GM12878 (cell line): ENCODE measurements at regions not wholly inside any gene's neighbourhood (a gene's known extent, or its start where the extent isn't known, plus 50 kb on each side); places are given as distances from the start of the nearest gene placed in this dataset.
"Not testable (repeated sequence)": the region's sequence is repeated elsewhere in the genome, so short reads cannot be mapped to it uniquely, and the experiment has no call there.

Experiments
- BHLHE40 ChIP-seq, 2 experiments: fragments of 450-650 bp in 1 of 2; IDR thresholded peaks; 2 replicates each; pipeline ENCODE4 v1.6.1; 2011 to 2017; ENCODE audit warnings: low read depth in 2 of 2, borderline replicate concordance in 1 of 2, improper control_type of control experiment in 1 of 2, low read length in 1 of 2, mild to moderate bottlenecking in 1 of 2
- BRCA1 ChIP-seq: IDR thresholded peaks from 2 replicates; pipeline ENCODE4 v1.6.1; 2011; ENCODE audit warnings: low read depth, low read length, improper control_type of control experiment
- CBFB ChIP-seq: IDR thresholded peaks from 2 replicates; pipeline ENCODE4 v1.6.1; 2016; ENCODE audit warnings: antibody characterized with exemption, low read depth
- ESRRA ChIP-seq: IDR thresholded peaks from 2 replicates; pipeline ENCODE4 v1.6.1; 2012; ENCODE audit warnings: mild to moderate bottlenecking, low read length, improper control_type of control experiment
- ETV6 ChIP-seq, 2 experiments: fragments of 450-650 bp in 1 of 2; IDR thresholded peaks in 1 of 2; conservative IDR thresholded peaks in 1 of 2; 2 replicates each; pipeline ENCODE4 v1.6.1; 2014; ENCODE audit warnings: antibody characterized with exemption in 1 of 2, borderline replicate concordance in 1 of 2, low read depth in 1 of 2, mild to moderate bottlenecking in 1 of 2, moderate library complexity in 1 of 2
- KLF5 ChIP-seq: fragments of 450-650 bp; IDR thresholded peaks from 2 replicates; pipeline ENCODE4 v1.6.1; 2014; ENCODE audit warnings: mild to moderate bottlenecking; ENCODE audit not compliant: partially characterized antibody
- MYC ChIP-seq: IDR thresholded peaks from 2 replicates; pipeline ENCODE4 v1.6.1; 2011; ENCODE audit warnings: mild to moderate bottlenecking, low read length, moderate library complexity, inconsistent platforms; ENCODE audit not compliant: insufficient read depth, insufficient replicate concordance, insufficient read length, severe bottlenecking
- SIN3A ChIP-seq: IDR thresholded peaks from 2 replicates; pipeline ENCODE4 v1.6.1; 2012; ENCODE audit warnings: low read depth, low read length, improper control_type of control experiment
- SREBF2 ChIP-seq: IDR thresholded peaks from 2 replicates; pipeline ENCODE4 v1.6.1; 2012; ENCODE audit warnings: mild to moderate bottlenecking, low read length
- SRF ChIP-seq, 2 experiments: IDR thresholded peaks; 2 replicates each; pipeline ENCODE4 v1.6.1; 2011; ENCODE audit warnings: low read depth in 2 of 2, low read length in 2 of 2, mild to moderate bottlenecking in 1 of 2, moderate library complexity in 1 of 2
- TCF12 ChIP-seq: IDR thresholded peaks from 2 replicates; pipeline ENCODE4 v1.6.1; 2011; ENCODE audit warnings: low read depth, mild to moderate bottlenecking, low read length
- TF ChIP-seq, protein P1 (sequence below), 3 experiments: IDR thresholded peaks in 2 of 3; conservative IDR thresholded peaks in 1 of 3; 2 replicates each; pipeline ENCODE4 v1.5.1; 2011; ENCODE audit warnings: low read depth in 3 of 3, low read length in 3 of 3, mild to moderate bottlenecking in 3 of 3, control low read depth in 2 of 3, moderate library complexity in 2 of 3, inconsistent platforms in 1 of 3, mixed read lengths in 1 of 3; ENCODE audit not compliant: control insufficient read depth in 2 of 3, insufficient read depth in 1 of 3; ENCODE audit errors: extremely low read depth in 1 of 3
- TF ChIP-seq, protein P2 (sequence below): IDR thresholded peaks from 2 replicates; pipeline ENCODE4 v1.6.1; 2012; ENCODE audit warnings: mild to moderate bottlenecking, low read depth, low read length

- TF ChIP-seq, protein P1, sequence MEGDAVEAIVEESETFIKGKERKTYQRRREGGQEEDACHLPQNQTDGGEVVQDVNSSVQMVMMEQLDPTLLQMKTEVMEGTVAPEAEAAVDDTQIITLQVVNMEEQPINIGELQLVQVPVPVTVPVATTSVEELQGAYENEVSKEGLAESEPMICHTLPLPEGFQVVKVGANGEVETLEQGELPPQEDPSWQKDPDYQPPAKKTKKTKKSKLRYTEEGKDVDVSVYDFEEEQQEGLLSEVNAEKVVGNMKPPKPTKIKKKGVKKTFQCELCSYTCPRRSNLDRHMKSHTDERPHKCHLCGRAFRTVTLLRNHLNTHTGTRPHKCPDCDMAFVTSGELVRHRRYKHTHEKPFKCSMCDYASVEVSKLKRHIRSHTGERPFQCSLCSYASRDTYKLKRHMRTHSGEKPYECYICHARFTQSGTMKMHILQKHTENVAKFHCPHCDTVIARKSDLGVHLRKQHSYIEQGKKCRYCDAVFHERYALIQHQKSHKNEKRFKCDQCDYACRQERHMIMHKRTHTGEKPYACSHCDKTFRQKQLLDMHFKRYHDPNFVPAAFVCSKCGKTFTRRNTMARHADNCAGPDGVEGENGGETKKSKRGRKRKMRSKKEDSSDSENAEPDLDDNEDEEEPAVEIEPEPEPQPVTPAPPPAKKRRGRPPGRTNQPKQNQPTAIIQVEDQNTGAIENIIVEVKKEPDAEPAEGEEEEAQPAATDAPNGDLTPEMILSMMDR (IDR thresholded peaks at IDR 0.05 in 2 of 3, conservative IDR thresholded peaks at IDR 0.05 in 1 of 3; ENCODE audit: control insufficient read depth in 2 of 3, extremely low read depth in 1 of 3, insufficient read depth in 1 of 3, low read depth in 3 of 3, low read length in 3 of 3): not testable (repeated sequence)
- TF ChIP-seq BRCA1; TCF12; ETV6 (conservative IDR thresholded peaks at IDR 0.05 in 1 of 2, IDR thresholded peaks at IDR 0.05 in 1 of 2; ENCODE audit: borderline replicate concordance in 1 of 2, low read depth in 1 of 2); BHLHE40 (IDR thresholded peaks at IDR 0.05; ENCODE audit: borderline replicate concordance in 1 of 2, low read depth in 2 of 2, low read length in 1 of 2); SRF (IDR thresholded peaks at IDR 0.05; ENCODE audit: low read depth in 2 of 2, low read length in 2 of 2); MYC; CBFB; SREBF2; SIN3A; KLF5; ESRRA: not testable (repeated sequence)
- TF ChIP-seq, protein P2, sequence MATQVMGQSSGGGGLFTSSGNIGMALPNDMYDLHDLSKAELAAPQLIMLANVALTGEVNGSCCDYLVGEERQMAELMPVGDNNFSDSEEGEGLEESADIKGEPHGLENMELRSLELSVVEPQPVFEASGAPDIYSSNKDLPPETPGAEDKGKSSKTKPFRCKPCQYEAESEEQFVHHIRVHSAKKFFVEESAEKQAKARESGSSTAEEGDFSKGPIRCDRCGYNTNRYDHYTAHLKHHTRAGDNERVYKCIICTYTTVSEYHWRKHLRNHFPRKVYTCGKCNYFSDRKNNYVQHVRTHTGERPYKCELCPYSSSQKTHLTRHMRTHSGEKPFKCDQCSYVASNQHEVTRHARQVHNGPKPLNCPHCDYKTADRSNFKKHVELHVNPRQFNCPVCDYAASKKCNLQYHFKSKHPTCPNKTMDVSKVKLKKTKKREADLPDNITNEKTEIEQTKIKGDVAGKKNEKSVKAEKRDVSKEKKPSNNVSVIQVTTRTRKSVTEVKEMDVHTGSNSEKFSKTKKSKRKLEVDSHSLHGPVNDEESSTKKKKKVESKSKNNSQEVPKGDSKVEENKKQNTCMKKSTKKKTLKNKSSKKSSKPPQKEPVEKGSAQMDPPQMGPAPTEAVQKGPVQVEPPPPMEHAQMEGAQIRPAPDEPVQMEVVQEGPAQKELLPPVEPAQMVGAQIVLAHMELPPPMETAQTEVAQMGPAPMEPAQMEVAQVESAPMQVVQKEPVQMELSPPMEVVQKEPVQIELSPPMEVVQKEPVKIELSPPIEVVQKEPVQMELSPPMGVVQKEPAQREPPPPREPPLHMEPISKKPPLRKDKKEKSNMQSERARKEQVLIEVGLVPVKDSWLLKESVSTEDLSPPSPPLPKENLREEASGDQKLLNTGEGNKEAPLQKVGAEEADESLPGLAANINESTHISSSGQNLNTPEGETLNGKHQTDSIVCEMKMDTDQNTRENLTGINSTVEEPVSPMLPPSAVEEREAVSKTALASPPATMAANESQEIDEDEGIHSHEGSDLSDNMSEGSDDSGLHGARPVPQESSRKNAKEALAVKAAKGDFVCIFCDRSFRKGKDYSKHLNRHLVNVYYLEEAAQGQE: not testable (repeated sequence)
Observed at GRCh38 chr16:88171126-88171525, 211.6 kb upstream of the ZNF469 start.
